Natural killer cell treated with Interleukin-12 subunit alpha and Interleukin-12 subunit beta and Interleukin-15 and Interleukin-18, amount 100 ng/mL, for 72 hours (primary cell): ENCODE measurements at regions not wholly inside any gene's neighbourhood (a gene's known extent, or its start where the extent isn't known, plus 50 kb on each side); places are given as distances from the start of the nearest gene placed in this dataset.

Source experiments
- ATAC-seq, 2 donors: fragments of 150-1000 bp; cut with Tn5 transposase in 1 of 2; sonication (Bioruptor Pico), chemical (Tn5 transposase) in 1 of 2; 2 replicates each; pipeline ENCODE4 v1.10.0; 2021
- DNase-seq: peaks from one replicate; pipeline ENCODE4 v3.0.0; 2022; ENCODE audit warnings: low spot score
- H3K27ac Mint-ChIP-seq, 2 donors: 1 replicate in 1 of 2; 2 replicates in 1 of 2; pipeline ENCODE4 v1.8.0; 2022; ENCODE audit warnings: mixed read lengths in 2 of 2, mild to moderate bottlenecking in 1 of 2, moderate library complexity in 1 of 2
- H3K27me3 Mint-ChIP-seq, 2 donors: 1 replicate in 1 of 2; 2 replicates in 1 of 2; pipeline ENCODE4 v1.8.0; 2022; ENCODE audit warnings: mixed read lengths in 2 of 2
- H3K36me3 Mint-ChIP-seq: one replicate; pipeline ENCODE4 v1.8.0; 2022; ENCODE audit warnings: mixed read lengths
- H3K4me1 Mint-ChIP-seq, 2 donors: 1 replicate in 1 of 2; 2 replicates in 1 of 2; pipeline ENCODE4 v1.8.0; 2022; ENCODE audit warnings: low read depth in 2 of 2, mixed read lengths in 2 of 2, mild to moderate bottlenecking in 1 of 2
- H3K4me3 Mint-ChIP-seq: one replicate; pipeline ENCODE4 v1.8.0; 2022; ENCODE audit warnings: mixed read lengths
- H3K9me3 Mint-ChIP-seq: 2 replicates; pipeline ENCODE4 v1.8.0; 2022; ENCODE audit warnings: mixed read lengths

- H3K27me3 Mint-ChIP-seq = no peaks in the 10 kb centered on the region
- ATAC-seq = no peak
- H3K36me3 Mint-ChIP-seq = no peaks in the 10 kb centered on the region
- H3K9me3 Mint-ChIP-seq = no peaks in the 10 kb centered on the region
- no peaks in the 10 kb centered on the region for H3K4me1 Mint-ChIP-seq
- DNase-seq = no peak
- H3K4me3 Mint-ChIP-seq = no peak overlapping the region
- H3K27ac Mint-ChIP-seq = no peak overlapping the region
Measured at GRCh38 chr13:73673931-73674330, 460.3 kb downstream of the KLF12 start.

- ATAC-seq (no peak), DNase-seq (no peak)
- no peaks in the 10 kb centered on the region for H3K4me1 Mint-ChIP-seq
- no peaks in the 10 kb centered on the region for H3K36me3 Mint-ChIP-seq
- H3K27ac Mint-ChIP-seq = no peak overlapping the region
- H3K27me3 Mint-ChIP-seq = no peaks in the 10 kb centered on the region
- H3K9me3 Mint-ChIP-seq = no peaks in the 10 kb centered on the region
- H3K4me3 Mint-ChIP-seq = no peak overlapping the region
Measured at GRCh38 chr13:73672492-73672891, 461.7 kb downstream of the KLF12 start.

- H3K4me1 Mint-ChIP-seq = no peaks in the 10 kb centered on the region
- H3K27me3 Mint-ChIP-seq = no peaks in the 10 kb centered on the region
- no peak overlapping the region for H3K27ac Mint-ChIP-seq
- H3K9me3 Mint-ChIP-seq = no peaks in the 10 kb centered on the region
- ATAC-seq (no peak), DNase-seq (no peak)
- no peaks in the 10 kb centered on the region for H3K36me3 Mint-ChIP-seq
- H3K4me3 Mint-ChIP-seq = no peak overlapping the region
Measured at GRCh38 chr13:73671732-73672131, 462.5 kb downstream of the KLF12 start.

- ATAC-seq (no peak), DNase-seq (no peak)
- H3K27ac Mint-ChIP-seq = no peak overlapping the region
- H3K4me3 Mint-ChIP-seq = no peak overlapping the region
- no peaks in the 10 kb centered on the region for H3K4me1 Mint-ChIP-seq
- no peaks in the 10 kb centered on the region for H3K36me3 Mint-ChIP-seq
- no peaks in the 10 kb centered on the region for H3K9me3 Mint-ChIP-seq
- no peaks in the 10 kb centered on the region for H3K27me3 Mint-ChIP-seq
Measured at GRCh38 chr13:73671011-73671410, 463.2 kb downstream of the KLF12 start.

- no peak overlapping the region for H3K4me3 Mint-ChIP-seq
- H3K4me1 Mint-ChIP-seq = no peaks in the 10 kb centered on the region
- H3K27ac Mint-ChIP-seq = no peak overlapping the region
- no peak for DNase-seq
- ATAC-seq = no peak
- no peaks in the 10 kb centered on the region for H3K9me3 Mint-ChIP-seq
- no peaks in the 10 kb centered on the region for H3K36me3 Mint-ChIP-seq
- H3K27me3 Mint-ChIP-seq = no peaks in the 10 kb centered on the region
Measured at GRCh38 chr13:73667756-73668155, 466.4 kb downstream of the KLF12 start.

- Mint-ChIP-seq H3K9me3 (no peaks in the 10 kb centered on the region), H3K4me3 (no peak overlapping the region), H3K27ac (no peak overlapping the region), H3K27me3 (peaks cover 6 to 7% of the 10 kb centered on the region in 2 donors), H3K36me3 (no peaks in the 10 kb centered on the region), H3K4me1 (no peaks in the 10 kb centered on the region)
- ATAC-seq (no peak), DNase-seq (no peak)
Measured at GRCh38 chr13:73665261-73665660, 468.9 kb downstream of the KLF12 start.

GRCh38 chr13:73664851-73665250 lies 469.4 kb downstream of the KLF12 start:
- peaks cover 6 to 7% of the 10 kb centered on the region in 2 donors for H3K27me3 Mint-ChIP-seq
- H3K4me3 Mint-ChIP-seq = no peak overlapping the region
- ATAC-seq (no peak), DNase-seq (no peak)
- no peaks in the 10 kb centered on the region for H3K9me3 Mint-ChIP-seq
- H3K4me1 Mint-ChIP-seq = no peaks in the 10 kb centered on the region
- H3K27ac Mint-ChIP-seq = no peak overlapping the region
- H3K36me3 Mint-ChIP-seq = no peaks in the 10 kb centered on the region

GRCh38 chr13:73662833-73663232 lies 471.4 kb downstream of the KLF12 start:
- DNase-seq = no peak
- Mint-ChIP-seq H3K27me3 (peaks cover 6 to 7% of the 10 kb centered on the region in 2 donors), H3K4me1 (no peaks in the 10 kb centered on the region), H3K36me3 (no peaks in the 10 kb centered on the region), H3K9me3 (no peaks in the 10 kb centered on the region), H3K27ac (no peak overlapping the region), H3K4me3 (no peak overlapping the region)
- ATAC-seq = no peak

- H3K27ac Mint-ChIP-seq = no peak overlapping the region
- no peaks in the 10 kb centered on the region for H3K9me3 Mint-ChIP-seq
- no peak overlapping the region for H3K4me3 Mint-ChIP-seq
- H3K4me1 Mint-ChIP-seq = no peaks in the 10 kb centered on the region
- H3K27me3 Mint-ChIP-seq = peaks cover 6 to 7% of the 10 kb centered on the region in 2 donors
- DNase-seq (no peak), ATAC-seq (no peak)
- H3K36me3 Mint-ChIP-seq = no peaks in the 10 kb centered on the region
Measured at GRCh38 chr13:73661687-73662425, 472.3 kb downstream of the KLF12 start.

GRCh38 chr13:73661066-73661465 lies 473.1 kb downstream of the KLF12 start:
- Mint-ChIP-seq H3K9me3 (no peaks in the 10 kb centered on the region), H3K4me1 (no peaks in the 10 kb centered on the region), H3K27ac (no peak overlapping the region), H3K27me3 (peaks cover 6 to 7% of the 10 kb centered on the region in 2 donors), H3K36me3 (no peaks in the 10 kb centered on the region), H3K4me3 (no peak overlapping the region)
- ATAC-seq (no peak), DNase-seq (no peak)

GRCh38 chr13:73658639-73659038 lies 475.6 kb downstream of the KLF12 start:
- Mint-ChIP-seq H3K36me3 (no peaks in the 10 kb centered on the region), H3K27ac (no peak overlapping the region), H3K9me3 (no peaks in the 10 kb centered on the region)

GRCh38 chr13:73657821-73658540 lies 476.2 kb downstream of the KLF12 start:
- H3K36me3 Mint-ChIP-seq = no peaks in the 10 kb centered on the region
- no peak overlapping the region for H3K27ac Mint-ChIP-seq
- no peak for ATAC-seq
- peaks cover 6 to 7% of the 10 kb centered on the region in 2 donors for H3K27me3 Mint-ChIP-seq
- no peaks in the 10 kb centered on the region for H3K4me1 Mint-ChIP-seq
- no peak for DNase-seq
- no peaks in the 10 kb centered on the region for H3K9me3 Mint-ChIP-seq
- H3K4me3 Mint-ChIP-seq = no peak overlapping the region

More at GRCh38 chr13:73658639-73659038, 475.6 kb downstream of the KLF12 start:
- no peak for DNase-seq
- Mint-ChIP-seq H3K4me3 (no peak overlapping the region), H3K4me1 (no peaks in the 10 kb centered on the region), H3K27me3 (peaks cover 6 to 7% of the 10 kb centered on the region in 2 donors)
- no peak for ATAC-seq

GRCh38 chr13:73656863-73657262 lies 477.3 kb downstream of the KLF12 start:
- no peak overlapping the region for H3K4me3 Mint-ChIP-seq
- no peak overlapping the region for H3K27ac Mint-ChIP-seq
- DNase-seq (no peak), ATAC-seq (no peak)
- H3K27me3 Mint-ChIP-seq = peaks cover 5 to 6% of the 10 kb centered on the region in 2 donors
- no peaks in the 10 kb centered on the region for H3K9me3 Mint-ChIP-seq
- no peaks in the 10 kb centered on the region for H3K36me3 Mint-ChIP-seq
- no peaks in the 10 kb centered on the region for H3K4me1 Mint-ChIP-seq

GRCh38 chr13:73653688-73654087 lies 480.5 kb downstream of the KLF12 start:
- H3K9me3 Mint-ChIP-seq = no peaks in the 10 kb centered on the region
- ATAC-seq = no peak
- H3K27me3 Mint-ChIP-seq = no peaks in the 10 kb centered on the region
- no peak overlapping the region for H3K27ac Mint-ChIP-seq
- no peaks in the 10 kb centered on the region for H3K4me1 Mint-ChIP-seq
- H3K36me3 Mint-ChIP-seq = no peaks in the 10 kb centered on the region
- H3K4me3 Mint-ChIP-seq = no peak overlapping the region
- DNase-seq = no peak
